ENCODE measurements at regions not wholly inside any gene's neighbourhood (a gene's known extent, or its start where the extent isn't known, plus 50 kb on each side); places are given as distances from the start of the nearest gene placed in this dataset.
A peak's percentile ranks its signal among the peaks of the same experiment; 100 is the strongest.

- 60% methylated on average over 2 of the region's 28 CpGs for WGBS (ENCODE audit: insufficient coverage)
- TF ChIP-seq CTCF (IDR thresholded peaks at IDR 0.05), result no peak
- H3K79me2 ChIP-seq (ENCODE audit: insufficient read depth, low read length), result no peaks in the 10 kb centered on the region
- H3K4me1 ChIP-seq (ENCODE audit: control insufficient read depth in 1 of 2, insufficient read depth in 2 of 2, low read length in 2 of 2), result no peaks in the 10 kb centered on the region
- H3K4me2 ChIP-seq (replicated peaks; ENCODE audit: extremely low read depth, low read length, poor library complexity, severe bottlenecking), result no peak overlapping the region
- H3K9ac ChIP-seq (ENCODE audit: insufficient read depth, low read length, poor library complexity, severe bottlenecking), result no peak overlapping the region
- no peaks in the 10 kb centered on the region for H3K36me3 Mint-ChIP-seq
- no peak for DNase-seq
- H3K27me3 Mint-ChIP-seq (ENCODE audit: low read depth in 3 of 3), result peaks cover 57 to 78% (median 58%) of the 10 kb centered on the region in 3 donors
- H3K36me3 ChIP-seq (replicated peaks in 1 of 2; ENCODE audit: control insufficient read depth in 1 of 2, insufficient read depth in 2 of 2, low read length in 2 of 2), result no peaks in the 10 kb centered on the region
- H2AFZ ChIP-seq (ENCODE audit: insufficient read depth, low read depth, low read length, poor library complexity, severe bottlenecking), result no peak overlapping the region
- H3K9me3 Mint-ChIP-seq, result peaks cover 0 to 14% (median 0%) of the 10 kb centered on the region in 7 donors
- peaks cover 28 to 55% of the 10 kb centered on the region in 2 donors for H3K27me3 ChIP-seq (ENCODE audit: control insufficient read depth in 2 of 2, insufficient read depth in 2 of 2, low read length in 2 of 2)
- no peaks in the 10 kb centered on the region for H3K4me1 Mint-ChIP-seq
- H3K4me3 ChIP-seq (replicated peaks in 1 of 3; ENCODE audit: low read depth in 2 of 3, low read length in 3 of 3), result no peak overlapping the region
- H4K20me1 ChIP-seq (ENCODE audit: insufficient read depth, low read length), result no peaks in the 10 kb centered on the region
- H3K4me3 Mint-ChIP-seq, result peak overlapping the region in 1 of 2 donors; percentile 70
- H3K27ac ChIP-seq (ENCODE audit: low read depth in 1 of 2, low read length in 2 of 2), result no peak overlapping the region
- H3K9me3 ChIP-seq (replicated peaks in 1 of 2; ENCODE audit: control insufficient read depth in 1 of 2, insufficient read depth in 1 of 2, low read length in 2 of 2), result no peaks in the 10 kb centered on the region
- no peak overlapping the region for H3K27ac Mint-ChIP-seq
- intact Hi-C loops (cut with micrococcal nuclease), result no loop called here
Measured at GRCh38 chr16:86199871-86200695, 301.1 kb downstream of the IRF8 start.

- Mint-ChIP-seq H3K27ac (no peak overlapping the region), H3K4me3 (no peak overlapping the region), H3K27me3 (ENCODE audit: low read depth in 3 of 3) (peaks cover 54 to 71% (median 55%) of the 10 kb centered on the region in 3 donors), H3K4me1 (no peaks in the 10 kb centered on the region), H3K9me3 (peaks cover 0 to 14% (median 0%) of the 10 kb centered on the region in 7 donors), H3K36me3 (no peaks in the 10 kb centered on the region)
- TF ChIP-seq CTCF (IDR thresholded peaks at IDR 0.05), result no peak
- intact Hi-C loops (cut with micrococcal nuclease), result no loop called here
- no peaks in the 10 kb centered on the region for H4K20me1 ChIP-seq (ENCODE audit: insufficient read depth, low read length)
- no peak overlapping the region for H3K4me3 ChIP-seq (replicated peaks in 1 of 3; ENCODE audit: low read depth in 2 of 3, low read length in 3 of 3)
- no peak overlapping the region for H2AFZ ChIP-seq (ENCODE audit: insufficient read depth, low read depth, low read length, poor library complexity, severe bottlenecking)
- H3K9ac ChIP-seq (ENCODE audit: insufficient read depth, low read length, poor library complexity, severe bottlenecking), result no peak overlapping the region
- peaks cover 28 to 54% of the 10 kb centered on the region in 2 donors for H3K27me3 ChIP-seq (ENCODE audit: control insufficient read depth in 2 of 2, insufficient read depth in 2 of 2, low read length in 2 of 2)
- WGBS (ENCODE audit: insufficient coverage), result 58% methylated on average over 7 of the region's 9 CpGs
- no peaks in the 10 kb centered on the region for H3K36me3 ChIP-seq (replicated peaks in 1 of 2; ENCODE audit: control insufficient read depth in 1 of 2, insufficient read depth in 2 of 2, low read length in 2 of 2)
- no peak overlapping the region for H3K4me2 ChIP-seq (replicated peaks; ENCODE audit: extremely low read depth, low read length, poor library complexity, severe bottlenecking)
- H3K4me1 ChIP-seq (ENCODE audit: control insufficient read depth in 1 of 2, insufficient read depth in 2 of 2, low read length in 2 of 2), result no peaks in the 10 kb centered on the region
- no peak for DNase-seq
- H3K9me3 ChIP-seq (replicated peaks in 1 of 2; ENCODE audit: control insufficient read depth in 1 of 2, insufficient read depth in 1 of 2, low read length in 2 of 2), result no peaks in the 10 kb centered on the region
- H3K79me2 ChIP-seq (ENCODE audit: insufficient read depth, low read length), result no peaks in the 10 kb centered on the region
- H3K27ac ChIP-seq (ENCODE audit: low read depth in 1 of 2, low read length in 2 of 2), result no peak overlapping the region
Measured at GRCh38 chr16:86200722-86201121, 301.8 kb downstream of the IRF8 start.
